Sigmoid colon (tissue), 6 donors: ENCODE measurements at regions not wholly inside any gene's neighbourhood (a gene's known extent, or its start where the extent isn't known, plus 50 kb on each side); places are given as distances from the start of the nearest gene placed in this dataset.

Experiments used
- DNase-seq: peaks from one replicate; pipeline ENCODE4 v3.0.0-alpha.2; 2019
- H3K27ac ChIP-seq, 4 donors: fragments of 200-600 bp; sonication (generic); one replicate each; pipeline ENCODE4 v1.5.1; 2016 to 2019; ENCODE audit warnings: mild to moderate bottlenecking in 1 of 4
- H3K27me3 ChIP-seq, 3 donors: fragments of 200-600 bp; sonication (generic); one replicate each; pipeline ENCODE4 v1.5.1; 2019; ENCODE audit warnings: mild to moderate bottlenecking in 1 of 3
- H3K36me3 ChIP-seq, 4 donors: fragments of 200-600 bp; sonication (generic); one replicate each; pipeline ENCODE4 v1.5.1; 2016 to 2019
- H3K4me1 ChIP-seq, 4 donors: fragments of 200-600 bp; sonication (generic); one replicate each; pipeline ENCODE4 v1.5.1; 2017 to 2019
- H3K4me3 ChIP-seq, 4 donors: fragments of 200-600 bp; sonication (generic); one replicate each; pipeline ENCODE4 v1.5.1; 2017 to 2019; ENCODE audit warnings: mild to moderate bottlenecking in 2 of 4, moderate library complexity in 1 of 4
- H3K9me3 ChIP-seq, 4 donors: fragments of 200-600 bp in 3 of 4; sonication (generic) in 3 of 4; one replicate each; pipeline versions ENCODE4 v1.5.1 to v1.6.1; 2013 to 2019
- CTCF ChIP-seq, 4 experiments: fragments of 450-650 bp in 3 of 4; fragments of 200-600 bp in 1 of 4; IDR thresholded peaks; one replicate each; pipeline ENCODE4 v1.5.1; 2016 to 2019; ENCODE audit warnings: antibody characterized with exemption in 4 of 4, mild to moderate bottlenecking in 3 of 4, moderate library complexity in 2 of 4
- EP300 ChIP-seq, 4 donors: sonication (generic); formaldehyde crosslinking; IDR thresholded peaks; one replicate each; pipeline ENCODE4 v1.6.1; 2017; ENCODE audit warnings: antibody characterized with exemption in 4 of 4
- POLR2A ChIP-seq, 2 donors: fragments of 450-650 bp; IDR thresholded peaks; one replicate each; pipeline ENCODE4 v1.6.1; 2016; ENCODE audit warnings: antibody characterized with exemption in 2 of 2, mild to moderate bottlenecking in 2 of 2, moderate library complexity in 2 of 2
- POLR2AphosphoS5 ChIP-seq, 4 donors: sonication (generic); formaldehyde crosslinking; IDR thresholded peaks; one replicate each; pipeline ENCODE4 v1.6.1; 2017; ENCODE audit warnings: antibody characterized with exemption in 4 of 4
- WGBS, 2 donors: extraction: QIAGEN DNeasy Blood & Tissue Kit; methylation state at CpG; one replicate each; pipeline ENCODE4 v1.1.7; 2013; 5-methylcytosine and 5-hydroxymethylcytosine counted together
- intact Hi-C: fragments of 100-400 bp; cut with DNase I; formaldehyde crosslinking; loops from one replicate; pipeline ENCODE4 v1.15.1; 2023
- donor health status: healthy with polysubstance abuse.
- donor health status: healthy.

DNA sequence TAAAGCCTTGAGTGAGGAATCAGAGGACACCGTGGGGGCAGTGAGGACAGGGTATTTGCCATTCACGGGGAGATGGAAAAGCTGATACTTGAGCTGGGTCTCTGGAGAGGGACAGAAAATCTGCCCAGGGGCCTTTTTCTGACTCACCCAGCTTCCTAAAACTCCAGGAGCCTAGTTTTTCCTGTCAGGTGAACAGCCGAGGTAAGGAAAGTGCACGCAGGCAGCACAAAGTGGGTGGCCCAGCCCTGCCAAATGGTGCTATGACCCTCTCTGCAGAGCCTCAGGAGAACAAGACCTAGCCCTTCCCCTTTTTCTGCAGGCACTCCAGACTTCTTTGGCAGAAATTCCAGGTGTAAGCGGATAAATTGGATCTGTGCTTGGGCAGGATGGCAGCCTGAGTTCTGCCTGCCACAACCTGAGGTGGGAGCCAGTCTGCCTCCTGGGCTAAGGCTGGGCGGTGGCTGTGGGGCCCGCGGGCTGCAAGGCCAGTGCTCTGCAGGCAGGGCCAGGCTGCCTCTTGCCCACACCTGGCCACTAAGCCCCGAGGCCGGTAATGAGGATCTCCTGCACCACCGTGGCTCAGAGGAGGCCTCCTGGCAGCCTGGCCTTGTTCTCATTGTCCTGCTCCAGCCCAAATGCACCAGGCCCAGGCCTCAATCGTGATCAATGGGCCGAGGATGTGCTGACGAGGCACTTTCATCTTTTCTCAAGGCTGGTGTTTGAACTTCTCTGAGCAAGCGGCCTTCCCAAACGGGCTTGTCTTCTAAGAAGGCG lies 72.9 kb upstream of the LMO1 start:
- 87 to 91% methylated on average over 17 of the region's 17 CpGs for WGBS, 2 donors
- TF ChIP-seq CTCF (IDR thresholded peaks at IDR 0.05), result no peak
- TF ChIP-seq POLR2AphosphoS5 (IDR thresholded peaks at IDR 0.05), result no peak
- TF ChIP-seq POLR2A (IDR thresholded peaks at IDR 0.05), result no peak
- TF ChIP-seq EP300 (IDR thresholded peaks at IDR 0.05), result no peak
- no peak overlapping the region for H3K27ac ChIP-seq
- H3K9me3 ChIP-seq, result no peaks in the 10 kb centered on the region
- no peaks in the 10 kb centered on the region for H3K36me3 ChIP-seq
- intact Hi-C loops, result loop anchor here (5.0 kb wide), 1 partner anchor 231 kb away; no protein-coding TSS in a partner anchor
- no peaks in the 10 kb centered on the region for H3K4me1 ChIP-seq
- no peak for DNase-seq
- H3K27me3 ChIP-seq, result peaks cover 0 to 5% (median 0%) of the 10 kb centered on the region in 3 donors
- no peak overlapping the region for H3K4me3 ChIP-seq

- no peak overlapping the region for H3K4me3 ChIP-seq
- TF ChIP-seq CTCF (IDR thresholded peaks at IDR 0.05), result no peak
- TF ChIP-seq EP300 (IDR thresholded peaks at IDR 0.05), result no peak
- TF ChIP-seq POLR2A (IDR thresholded peaks at IDR 0.05), result no peak
- no peak for TF ChIP-seq POLR2AphosphoS5 (IDR thresholded peaks at IDR 0.05)
- no peak for DNase-seq
- intact Hi-C loops, result loop anchor here (5.0 kb wide), 1 partner anchor 232 kb away; no protein-coding TSS in a partner anchor
- H3K4me1 ChIP-seq, result no peaks in the 10 kb centered on the region
- no peak overlapping the region for H3K27ac ChIP-seq
- WGBS, 2 donors, result 85 to 88% methylated on average over 7 of the region's 7 CpGs
- no peaks in the 10 kb centered on the region for H3K9me3 ChIP-seq
- peaks cover 0 to 7% (median 0%) of the 10 kb centered on the region in 3 donors for H3K27me3 ChIP-seq
- H3K36me3 ChIP-seq, result no peaks in the 10 kb centered on the region
These were observed 72.0 kb upstream of the LMO1 start for GRCh38 chr11:8335683-8336082.

DNA sequence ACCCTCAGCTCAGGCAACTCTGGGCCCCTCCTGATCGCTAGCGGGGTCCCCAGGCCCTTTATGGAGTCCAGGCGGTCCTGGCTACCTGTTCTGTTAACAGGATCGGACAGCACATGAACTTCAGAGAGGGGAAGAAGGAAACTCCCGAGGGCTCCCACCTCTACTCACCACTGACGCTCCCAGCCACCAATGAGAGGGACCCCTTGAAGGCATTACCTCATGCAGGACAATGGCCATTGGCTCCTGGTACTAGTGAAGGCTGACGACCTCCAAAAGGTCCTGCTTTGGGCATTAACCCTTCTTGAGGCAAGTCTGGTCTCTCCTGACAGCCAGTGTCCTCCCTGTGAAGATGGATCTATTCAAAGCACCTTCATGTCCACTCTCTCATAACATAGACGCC lies 71.5 kb upstream of the LMO1 start:
- Histone ChIP-seq H3K36me3 (no peaks in the 10 kb centered on the region), H3K4me3 (no peak overlapping the region), H3K27ac (no peak overlapping the region), H3K4me1 (no peaks in the 10 kb centered on the region), H3K27me3 (peaks cover 0 to 7% (median 0%) of the 10 kb centered on the region in 3 donors), H3K9me3 (no peaks in the 10 kb centered on the region)
- DNase-seq, result no peak
- intact Hi-C loops, result loop anchor here (5.0 kb wide), 1 partner anchor 232 kb away; no protein-coding TSS in a partner anchor
- WGBS, 2 donors, result 80 to 83% methylated on average over 8 of the region's 8 CpGs
- TF ChIP-seq CTCF (IDR thresholded peaks at IDR 0.05) (no peak), POLR2A (IDR thresholded peaks at IDR 0.05) (no peak), POLR2AphosphoS5 (IDR thresholded peaks at IDR 0.05) (no peak), EP300 (IDR thresholded peaks at IDR 0.05) (no peak)

DNA sequence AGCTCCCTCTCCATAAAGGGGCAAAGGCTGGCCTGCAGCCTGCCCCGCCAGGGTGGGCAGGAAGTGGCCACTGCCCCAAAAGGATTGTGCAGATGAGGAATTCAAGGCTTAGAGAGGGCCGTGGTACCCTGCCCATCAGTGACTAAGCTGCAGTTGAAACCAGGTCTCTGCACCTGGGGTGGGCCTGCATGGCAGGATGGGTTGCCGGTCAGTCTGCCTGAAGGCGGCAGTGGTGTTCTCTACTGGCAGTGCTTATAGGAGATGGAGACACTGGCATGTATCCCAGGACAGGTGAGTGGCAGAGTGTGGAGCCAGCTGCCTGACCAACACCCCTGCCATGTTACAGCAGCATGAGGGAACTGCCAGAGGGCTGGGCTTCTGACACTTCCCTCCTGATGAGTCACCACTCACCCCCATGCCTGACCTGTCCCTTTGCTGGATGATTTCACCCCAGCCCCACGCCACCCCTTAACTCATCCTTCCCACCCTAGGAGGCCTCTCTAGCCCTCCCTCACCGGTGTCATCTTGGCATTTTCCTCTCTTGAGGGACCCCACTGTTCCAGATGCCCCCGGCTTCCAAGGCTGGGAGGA lies 70.2 kb upstream of the LMO1 start:
- Histone ChIP-seq H3K27ac (no peak overlapping the region), H3K4me1 (peaks cover 0 to 8% (median 3%) of the 10 kb centered on the region in 4 donors), H3K36me3 (no peaks in the 10 kb centered on the region), H3K9me3 (no peaks in the 10 kb centered on the region), H3K27me3 (peaks cover 0 to 7% (median 0%) of the 10 kb centered on the region in 3 donors), H3K4me3 (no peak overlapping the region)
- WGBS, 2 donors, result 84 to 85% methylated on average over 7 of the region's 7 CpGs
- no peak for TF ChIP-seq EP300 (IDR thresholded peaks at IDR 0.05)
- no peak for TF ChIP-seq CTCF (IDR thresholded peaks at IDR 0.05)
- TF ChIP-seq POLR2AphosphoS5 (IDR thresholded peaks at IDR 0.05), result no peak
- TF ChIP-seq POLR2A (IDR thresholded peaks at IDR 0.05), result no peak
- DNase-seq, result no peak
- intact Hi-C loops, result no loop called here
